ENCODE measurements at regions not wholly inside any gene's neighbourhood (a gene's known extent, or its start where the extent isn't known, plus 50 kb on each side); places are given as distances from the start of the nearest gene placed in this dataset.

GRCh38 chr2:204012072-204012653, 75.6 kb downstream of the ICOS start:
- DNase-seq = no peak

- DNase-seq = no peak
These were observed 78.7 kb downstream of the ICOS start for GRCh38 chr2:204015118-204015843.

- DNase-seq = no peak
These were observed 82.2 kb downstream of the ICOS start for GRCh38 chr2:204018717-204019116.

- DNase-seq = no peak
These were observed 83.3 kb downstream of the ICOS start for GRCh38 chr2:204019572-204020501.

- DNase-seq = no peak
These were observed 84.9 kb downstream of the ICOS start for GRCh38 chr2:204021290-204022081.

- DNase-seq = no peak
These were observed 86.0 kb downstream of the ICOS start for GRCh38 chr2:204022550-204022949.

GRCh38 chr2:204023088-204023487, 86.5 kb downstream of the ICOS start:
- no peak for DNase-seq

GRCh38 chr2:204024503-204024902, 87.9 kb downstream of the ICOS start:
- no peak for DNase-seq

- DNase-seq = no peak
These were observed 88.4 kb downstream of the ICOS start for GRCh38 chr2:204024906-204025475.

- DNase-seq = no peak
These were observed 89.7 kb downstream of the ICOS start for GRCh38 chr2:204026294-204026693.

GRCh38 chr2:204027091-204027490, 90.5 kb downstream of the ICOS start:
- DNase-seq = no peak

GRCh38 chr2:204030322-204030721, 93.8 kb downstream of the ICOS start:
- DNase-seq = no peak

GRCh38 chr2:204031056-204031455, 94.5 kb downstream of the ICOS start:
- no peak for DNase-seq

GRCh38 chr2:204032301-204032700, 95.7 kb downstream of the ICOS start:
- no peak for DNase-seq

GRCh38 chr2:204033611-204034495, 97.3 kb downstream of the ICOS start:
- DNase-seq = no peak

- DNase-seq = no peak
These were observed 100.1 kb downstream of the ICOS start for GRCh38 chr2:204036706-204037105.

- DNase-seq = no peak
These were observed 100.7 kb downstream of the ICOS start for GRCh38 chr2:204037286-204037685.

GRCh38 chr2:204039298-204039838, 102.8 kb downstream of the ICOS start:
- DNase-seq = no peak

- no peak for DNase-seq
These were observed 103.5 kb downstream of the ICOS start for GRCh38 chr2:204040016-204040415.

- DNase-seq = no peak
These were observed 105.8 kb downstream of the ICOS start for GRCh38 chr2:204042401-204042800.

GRCh38 chr2:204046145-204046544, 109.6 kb downstream of the ICOS start:
- DNase-seq = no peak
